GM03348 (cell line): ENCODE measurements at regions not wholly inside any gene's neighbourhood (a gene's known extent, or its start where the extent isn't known, plus 50 kb on each side); places are given as distances from the start of the nearest gene placed in this dataset.
"Not testable (repeated sequence)": the region's sequence is repeated elsewhere in the genome, so short reads cannot be mapped to it uniquely, and the experiment has no call there.

Source experiments
- DNase-seq: peaks from one replicate; pipeline ENCODE4 v3.0.0; 2012; ENCODE audit warnings: low spot score

- peak; percentile 54 for DNase-seq
Observed at GRCh38 chr6:27617700-27618689, 145.1 kb upstream of the ZNF184 start.

DNA sequence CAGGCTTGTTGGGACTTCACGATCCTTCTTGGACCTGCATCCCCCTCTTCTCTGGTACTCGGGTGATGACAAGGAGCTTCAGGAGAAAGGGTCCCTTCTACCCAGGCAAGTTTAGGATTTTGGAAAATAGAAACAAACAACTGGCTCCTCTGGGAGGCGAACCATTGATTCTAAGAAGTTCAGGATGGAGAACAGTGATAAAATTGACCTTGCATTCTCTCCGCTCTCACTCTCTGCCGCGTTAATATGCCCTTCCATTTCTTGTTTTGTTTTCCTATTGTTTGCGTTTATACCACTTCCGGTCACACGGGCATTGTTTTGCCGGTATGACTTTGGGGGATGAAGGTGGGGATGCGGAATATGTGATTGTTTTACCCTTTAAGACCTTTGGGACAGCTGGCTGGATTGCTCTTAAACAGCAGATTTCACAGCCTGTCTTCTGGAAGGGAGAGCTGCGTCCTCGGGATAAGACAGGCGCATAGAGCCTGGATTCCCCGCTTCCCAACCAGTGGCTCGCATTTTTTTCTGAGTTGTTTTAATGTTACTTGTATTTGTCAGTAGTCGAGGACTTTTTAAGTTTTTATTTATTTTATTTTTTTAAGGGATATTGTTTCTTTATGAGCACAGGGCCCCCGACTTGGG, 144.3 kb upstream of the ZNF184 start:
- DNase-seq: peak; percentile 42

DNA sequence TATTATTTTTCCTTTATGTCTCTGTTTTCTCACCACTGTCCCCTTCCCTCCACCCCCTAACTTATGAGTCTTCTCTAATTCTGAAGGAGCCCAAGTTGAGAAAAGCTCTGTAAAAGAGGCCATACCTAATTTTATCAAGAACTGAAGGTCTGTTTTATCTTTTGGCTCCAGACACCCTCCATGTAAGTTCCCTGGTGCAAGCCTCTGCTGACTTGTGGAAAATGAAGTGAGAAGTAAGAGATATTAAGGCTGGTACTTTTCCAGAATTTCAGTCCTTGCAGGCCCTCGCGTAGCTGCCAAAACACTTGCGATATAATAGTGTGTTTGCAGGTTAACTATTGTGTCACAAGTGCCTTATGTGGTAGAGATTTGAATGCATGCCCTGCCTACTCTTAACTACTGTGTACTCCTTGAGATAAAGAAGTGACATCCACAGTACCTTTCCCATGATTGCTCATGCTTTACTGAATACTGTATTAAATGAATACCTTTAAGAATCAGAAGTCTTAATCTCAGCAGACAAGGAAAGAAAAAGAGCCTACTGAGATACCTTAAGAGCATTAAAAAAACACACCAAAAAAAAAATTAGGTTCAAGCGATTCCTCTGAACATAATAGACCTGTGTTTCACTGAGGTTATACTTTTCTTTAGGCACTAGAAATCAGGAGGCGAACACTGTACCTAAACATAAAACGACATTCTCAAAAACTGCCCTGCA, 143.6 kb upstream of the ZNF184 start:
- DNase-seq: no peak

- DNase-seq: no peak
Observed at GRCh38 chr6:27611451-27611850, 138.5 kb upstream of the ZNF184 start.

- peak; percentile 61 for DNase-seq
Observed at GRCh38 chr6:27608916-27609883, 136.3 kb upstream of the ZNF184 start.

- DNase-seq: peak; percentile 46
Observed at GRCh38 chr6:27605401-27606342, 132.8 kb upstream of the ZNF184 start.

DNA sequence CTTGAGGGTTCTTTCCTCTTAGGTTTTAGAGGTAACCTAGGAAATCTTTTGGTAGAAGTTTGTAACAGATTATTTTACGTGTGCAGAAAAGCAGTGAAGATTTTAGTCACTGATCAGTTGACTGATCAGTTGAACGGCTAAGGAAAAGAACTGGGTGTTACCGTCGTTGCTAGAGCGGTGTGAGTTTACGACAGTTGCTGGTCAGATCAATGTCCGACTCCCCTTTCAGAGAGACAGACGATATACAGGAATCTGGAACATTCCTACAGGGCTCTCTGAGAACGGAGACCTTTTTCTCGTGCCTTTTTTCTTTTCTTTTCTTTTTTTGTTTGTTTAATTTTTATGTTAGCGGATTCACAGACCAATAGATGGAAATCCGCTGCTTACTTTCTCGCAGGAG, 132.1 kb upstream of the ZNF184 start:
- DNase-seq: peak; percentile 33

- DNase-seq: no peak
Observed at GRCh38 chr6:27601668-27602254, 128.9 kb upstream of the ZNF184 start.

DNA sequence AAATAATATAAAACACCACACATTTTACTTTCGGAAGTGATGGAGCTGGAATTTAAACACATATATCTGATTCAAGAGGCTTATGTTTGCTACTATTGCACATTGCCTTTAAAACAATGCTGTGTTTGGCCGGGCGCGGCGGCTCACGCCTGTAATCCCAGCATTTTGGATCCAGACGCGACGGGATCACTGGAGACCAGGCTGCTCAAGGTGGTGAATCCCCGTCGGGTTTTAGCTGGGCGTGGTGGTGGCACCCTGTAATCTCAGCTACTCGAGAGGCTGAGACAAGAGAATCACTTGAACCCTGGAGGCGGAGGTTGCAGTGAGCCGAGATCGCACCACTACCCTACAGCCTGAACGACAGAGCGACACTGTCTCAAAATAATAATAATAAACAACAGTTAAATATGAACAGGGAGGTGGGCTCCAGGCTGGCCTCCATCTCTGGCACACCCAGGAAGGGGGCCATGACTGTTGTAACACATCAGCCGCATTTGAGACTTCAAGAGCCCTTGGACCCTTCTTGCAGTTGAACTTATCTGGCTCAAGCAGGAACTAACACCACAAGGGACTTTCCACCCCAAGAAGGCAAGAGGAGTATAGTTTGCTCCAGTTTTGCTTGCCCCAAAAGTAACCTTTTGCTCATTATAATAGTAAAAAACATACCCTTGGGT, 127.1 kb upstream of the ZNF184 start:
- DNase-seq: no peak

GRCh38 chr6:27597031-27597567, 124.2 kb upstream of the ZNF184 start:
- not testable (repeated sequence) for DNase-seq

GRCh38 chr6:27593861-27594260, 121.0 kb upstream of the ZNF184 start:
- DNase-seq: no peak

- no peak for DNase-seq
Observed at GRCh38 chr6:27593200-27593818, 120.4 kb upstream of the ZNF184 start.

DNA sequence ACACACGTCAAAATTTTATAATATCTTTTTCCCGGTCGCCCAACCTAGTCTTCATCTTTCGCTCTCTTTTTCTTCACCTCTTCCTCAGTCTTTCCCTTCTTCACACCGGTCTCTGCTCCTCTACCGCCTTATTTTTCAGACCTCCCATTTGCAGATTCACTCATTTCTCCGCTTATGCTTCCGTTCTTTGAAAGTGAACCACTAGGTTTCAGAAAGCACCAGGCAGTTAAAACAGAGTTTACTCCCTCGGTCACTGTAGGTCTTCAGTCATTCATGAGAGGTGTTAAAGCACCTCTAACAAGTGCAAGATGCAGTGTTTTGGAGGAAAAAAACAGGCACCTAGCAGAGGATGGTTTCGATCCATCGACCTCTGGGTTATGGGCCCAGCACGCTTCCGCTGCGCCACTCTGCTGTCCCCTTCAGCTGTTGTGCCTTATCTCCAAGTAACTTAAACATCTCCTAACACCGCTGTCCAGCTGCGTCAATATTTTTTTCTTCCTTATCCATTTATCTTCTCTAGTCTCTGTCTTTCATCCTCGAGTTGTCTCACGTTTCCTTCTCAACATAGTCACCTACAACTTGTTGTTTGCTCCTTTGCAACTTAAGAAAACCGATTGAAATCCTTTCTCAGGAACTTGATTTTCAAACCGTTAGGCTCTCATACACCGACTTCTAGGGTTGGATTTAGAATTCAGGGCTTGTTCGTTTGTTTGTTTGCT, 119.7 kb upstream of the ZNF184 start:
- peak; percentile 66 for DNase-seq

- peak; percentile 9 for DNase-seq
Observed at GRCh38 chr6:27591699-27592480, 119.0 kb upstream of the ZNF184 start.

GRCh38 chr6:27585316-27585715, 112.4 kb upstream of the ZNF184 start:
- DNase-seq: not testable (repeated sequence)

GRCh38 chr6:27584326-27584725, 111.4 kb upstream of the ZNF184 start:
- no peak for DNase-seq
